Psoas muscle (tissue), 7 donors: ENCODE measurements at regions not wholly inside any gene's neighbourhood (a gene's known extent, or its start where the extent isn't known, plus 50 kb on each side); places are given as distances from the start of the nearest gene placed in this dataset.

Experiments
- ATAC-seq, 4 donors: fragments of 200-7000 bp; cut with Tn5 transposase; one replicate each; pipeline ENCODE4 v1.9.1; 2020; ENCODE audit warnings: moderate library complexity in 3 of 4, mild to moderate bottlenecking in 2 of 4
- DNase-seq, 2 donors: peaks; one replicate each; pipeline ENCODE4 v3.0.0-alpha.2; 2020
- H3K27ac ChIP-seq: fragments of 200-600 bp; one replicate; pipeline ENCODE4 v1.8.0; 2022
- H3K27me3 ChIP-seq, 3 donors: fragments of 200-600 bp in 1 of 3; one replicate each; pipeline versions ENCODE4 v1.6.1 to v1.8.0; 2013 to 2022; ENCODE audit warnings: low read length in 2 of 3, mild to moderate bottlenecking in 2 of 3, moderate library complexity in 1 of 3; ENCODE audit not compliant: insufficient read depth in 3 of 3
- H3K36me3 ChIP-seq, 2 donors: fragments of 200-600 bp in 1 of 2; one replicate each; pipeline versions ENCODE4 v1.6.1 to v1.8.0; 2013 to 2022; ENCODE audit warnings: low read depth in 1 of 2, mild to moderate bottlenecking in 1 of 2, moderate library complexity in 1 of 2; ENCODE audit not compliant: insufficient read depth in 1 of 2
- H3K4me1 ChIP-seq: fragments of 200-600 bp; one replicate; pipeline ENCODE4 v1.8.0; 2022
- H3K4me3 ChIP-seq: fragments of 200-600 bp; one replicate; pipeline ENCODE4 v1.8.0; 2022; ENCODE audit warnings: mild to moderate bottlenecking
- H3K9me3 ChIP-seq: fragments of 200-600 bp; one replicate; pipeline ENCODE4 v1.8.0; 2022
- WGBS, 3 donors: extraction: QIAGEN DNeasy Blood & Tissue Kit; methylation state at CpG; one replicate each; pipeline versions ENCODE4 v1.1.6 to v1.1.7; 2013; 5-methylcytosine and 5-hydroxymethylcytosine counted together
- intact Hi-C, 2 donors: fragments of 100-400 bp; cut with DNase I; formaldehyde crosslinking; loops; one replicate each; pipeline versions ENCODE4 v1.11.0 to v1.14.2; 2022
- TF ChIP-seq, protein P1 (sequence below): fragments of 200-600 bp; IDR thresholded peaks from one replicate; pipeline ENCODE4 v1.8.0; 2022; ENCODE audit warnings: antibody characterized with exemption
- donor health status: healthy with polysubstance abuse.
- donor health status: DM: no; HTN: no; CAD: no; lungs with moderate emphysema.
- donor health status: Bipolar disorder and iron deficiency.
- donor health status: healthy.
- donor health status: DM: yes; HTN: yes; CAD: no.
- donor health status: DM: no; HTN: no; CAD: no.
- donor health status: DM: yes; HTN: yes; CAD: no.

- WGBS, 3 donors: 62 to 75% (median 73%) methylated on average over 3 of the region's 3 CpGs
- Histone ChIP-seq H3K4me3 (no peak overlapping the region), H3K27ac (no peak overlapping the region), H3K4me1 (no peaks in the 10 kb centered on the region), H3K27me3 (no peaks in the 10 kb centered on the region), H3K36me3 (no peaks in the 10 kb centered on the region), H3K9me3 (no peaks in the 10 kb centered on the region)
- DNase-seq: no peak
- intact Hi-C loops: no loop called here
- TF ChIP-seq, protein P1, sequence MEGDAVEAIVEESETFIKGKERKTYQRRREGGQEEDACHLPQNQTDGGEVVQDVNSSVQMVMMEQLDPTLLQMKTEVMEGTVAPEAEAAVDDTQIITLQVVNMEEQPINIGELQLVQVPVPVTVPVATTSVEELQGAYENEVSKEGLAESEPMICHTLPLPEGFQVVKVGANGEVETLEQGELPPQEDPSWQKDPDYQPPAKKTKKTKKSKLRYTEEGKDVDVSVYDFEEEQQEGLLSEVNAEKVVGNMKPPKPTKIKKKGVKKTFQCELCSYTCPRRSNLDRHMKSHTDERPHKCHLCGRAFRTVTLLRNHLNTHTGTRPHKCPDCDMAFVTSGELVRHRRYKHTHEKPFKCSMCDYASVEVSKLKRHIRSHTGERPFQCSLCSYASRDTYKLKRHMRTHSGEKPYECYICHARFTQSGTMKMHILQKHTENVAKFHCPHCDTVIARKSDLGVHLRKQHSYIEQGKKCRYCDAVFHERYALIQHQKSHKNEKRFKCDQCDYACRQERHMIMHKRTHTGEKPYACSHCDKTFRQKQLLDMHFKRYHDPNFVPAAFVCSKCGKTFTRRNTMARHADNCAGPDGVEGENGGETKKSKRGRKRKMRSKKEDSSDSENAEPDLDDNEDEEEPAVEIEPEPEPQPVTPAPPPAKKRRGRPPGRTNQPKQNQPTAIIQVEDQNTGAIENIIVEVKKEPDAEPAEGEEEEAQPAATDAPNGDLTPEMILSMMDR: no peak
- ATAC-seq: peak in 1 of 4 donors; percentile 15
Observed at GRCh38 chr2:183490489-183490888, 366.2 kb downstream of the NUP35 start.

DNA sequence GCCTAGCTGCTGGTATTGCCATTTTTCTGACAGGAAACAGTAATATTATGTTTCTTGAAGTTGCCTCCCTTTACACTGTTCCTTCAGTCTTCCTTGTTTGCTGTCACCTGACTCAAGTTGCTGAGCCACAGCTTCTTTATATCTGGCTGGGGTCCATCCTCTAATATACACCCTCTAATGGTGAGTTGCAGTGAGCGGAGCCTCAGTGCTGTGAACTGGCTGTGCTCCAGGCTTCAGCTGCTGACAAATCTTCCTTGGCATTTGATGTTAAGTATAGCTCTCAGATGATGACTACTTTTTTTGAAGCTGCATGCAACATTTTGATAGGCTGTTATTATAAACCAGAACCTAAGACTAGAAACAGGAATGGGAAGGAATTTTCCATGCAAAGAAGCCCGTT is 366.7 kb downstream of the NUP35 start:
- Histone ChIP-seq H3K4me3 (no peak overlapping the region), H3K36me3 (no peaks in the 10 kb centered on the region), H3K4me1 (no peaks in the 10 kb centered on the region), H3K27ac (no peak overlapping the region), H3K9me3 (no peaks in the 10 kb centered on the region), H3K27me3 (no peaks in the 10 kb centered on the region)
- intact Hi-C loops: no loop called here
- TF ChIP-seq, protein P1: no peak
- ATAC-seq (peak in 3 of 4 donors; percentile 59 to 97 (median 90)), DNase-seq (peak in 1 of 2 donors; percentile 62)
- 16 to 25% (median 18%) methylated on average over 2 of the region's 2 CpGs for WGBS, 3 donors

GRCh38 chr2:183493040-183493439 is 368.8 kb downstream of the NUP35 start:
- no peak for DNase-seq
- intact Hi-C loops: no loop called here
- Histone ChIP-seq H3K27me3 (no peaks in the 10 kb centered on the region), H3K4me1 (no peaks in the 10 kb centered on the region), H3K9me3 (no peaks in the 10 kb centered on the region), H3K4me3 (no peak overlapping the region), H3K27ac (no peak overlapping the region), H3K36me3 (no peaks in the 10 kb centered on the region)
- no peak for ATAC-seq
- 34 to 48% (median 40%) methylated on average over 5 of the region's 5 CpGs for WGBS, 3 donors
- TF ChIP-seq, protein P1: no peak

GRCh38 chr2:183495079-183495478 is 370.8 kb downstream of the NUP35 start:
- 90 to 91% (median 90%) methylated on average over 2 of the region's 2 CpGs for WGBS, 3 donors
- no peaks in the 10 kb centered on the region for H3K4me1 ChIP-seq
- H3K9me3 ChIP-seq: no peaks in the 10 kb centered on the region
- no peaks in the 10 kb centered on the region for H3K36me3 ChIP-seq
- no peak for DNase-seq
- H3K27me3 ChIP-seq: no peaks in the 10 kb centered on the region
- ATAC-seq: no peak
- intact Hi-C loops: no loop called here
- TF ChIP-seq, protein P1: no peak
- H3K27ac ChIP-seq: no peak overlapping the region
- H3K4me3 ChIP-seq: no peak overlapping the region

DNA sequence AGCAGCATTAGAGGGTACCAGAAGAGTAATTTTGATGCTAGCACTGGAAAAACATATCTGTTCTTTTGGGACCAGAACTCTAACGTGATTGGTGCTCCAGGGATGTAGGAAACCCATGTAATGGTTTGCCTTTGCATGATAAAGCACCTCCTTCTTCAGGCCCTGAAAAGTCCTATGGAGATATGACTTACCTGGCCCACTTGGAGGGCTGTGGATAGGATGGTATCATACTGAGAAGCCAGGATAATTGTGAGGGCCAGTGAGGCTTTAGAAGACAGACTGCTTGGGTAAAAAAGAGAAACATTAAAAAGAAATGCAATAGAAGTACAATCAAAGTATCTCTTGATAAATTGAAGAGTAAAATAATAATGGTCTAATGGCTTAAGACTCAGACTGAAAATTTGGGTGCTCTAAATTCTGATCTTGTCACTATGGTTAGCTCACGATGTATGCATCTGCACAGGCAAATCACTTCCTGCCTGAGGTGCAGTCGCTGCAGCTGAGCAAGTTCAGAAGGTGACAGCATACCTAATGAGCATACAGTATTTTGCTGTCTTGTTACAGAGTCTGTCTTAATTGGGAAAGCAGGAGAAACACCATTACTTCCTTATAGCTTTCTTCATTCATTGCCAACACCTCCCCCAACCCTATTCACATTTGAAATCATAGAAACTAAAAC is 371.5 kb downstream of the NUP35 start:
- no peaks in the 10 kb centered on the region for H3K27me3 ChIP-seq
- H3K9me3 ChIP-seq: peaks cover 3% of the 10 kb centered on the region
- no peaks in the 10 kb centered on the region for H3K36me3 ChIP-seq
- H3K4me3 ChIP-seq: no peak overlapping the region
- no peaks in the 10 kb centered on the region for H3K4me1 ChIP-seq
- intact Hi-C loops: no loop called here
- H3K27ac ChIP-seq: no peak overlapping the region
- TF ChIP-seq, protein P1: no peak
- ATAC-seq (no peak), DNase-seq (no peak)
- WGBS, 3 donors: 40 to 47% (median 41%) methylated on average over 3 of the region's 3 CpGs
